Stimulated activated CD8-positive, alpha-beta memory T cell treated with anti-CD3 and anti-CD28 coated beads, Interleukin-15, amount 100 ng/mL, for 48 hours (primary cell): ENCODE measurements at regions not wholly inside any gene's neighbourhood (a gene's known extent, or its start where the extent isn't known, plus 50 kb on each side); places are given as distances from the start of the nearest gene placed in this dataset.

Source experiments
- DNase-seq, 2 donors: peaks; one replicate each; pipeline ENCODE4 v3.0.0-alpha.2; 2020; ENCODE audit warnings: low read depth in 2 of 2

GRCh38 chr9:87446527-87446926, 51.1 kb upstream of the DAPK1 start:
- no peak for DNase-seq

- no peak for DNase-seq
Measured at GRCh38 chr9:87447547-87448432, 49.9 kb upstream of the DAPK1 start.
